ENCODE measurements at regions not wholly inside any gene's neighbourhood (a gene's known extent, or its start where the extent isn't known, plus 50 kb on each side); places are given as distances from the start of the nearest gene placed in this dataset.

- DNase-seq, result no peak
Measured at GRCh38 chr18:66826211-66826610, 222.3 kb upstream of the CDH19 start.

GRCh38 chr18:66825347-66825746 is 221.5 kb upstream of the CDH19 start:
- DNase-seq, result no peak

- no peak for DNase-seq
Measured at GRCh38 chr18:66819235-66819634, 215.3 kb upstream of the CDH19 start.

GRCh38 chr18:66813138-66813537 is 209.2 kb upstream of the CDH19 start:
- DNase-seq, result no peak

GRCh38 chr18:66795051-66795450 is 191.2 kb upstream of the CDH19 start:
- DNase-seq, result no peak

- DNase-seq, result no peak
Measured at GRCh38 chr18:66792466-66792865, 188.6 kb upstream of the CDH19 start.

GRCh38 chr18:66780609-66781008 is 176.7 kb upstream of the CDH19 start:
- no peak for DNase-seq

GRCh38 chr18:66778048-66778447 is 174.2 kb upstream of the CDH19 start:
- no peak for DNase-seq

- no peak for DNase-seq
Measured at GRCh38 chr18:66769375-66769774, 165.5 kb upstream of the CDH19 start.

GRCh38 chr18:66764230-66764629 is 160.3 kb upstream of the CDH19 start:
- DNase-seq, result no peak

- DNase-seq, result no peak
Measured at GRCh38 chr18:66761166-66761565, 157.3 kb upstream of the CDH19 start.

GRCh38 chr18:66760559-66760958 is 156.7 kb upstream of the CDH19 start:
- no peak for DNase-seq

GRCh38 chr18:66759050-66759828 is 155.3 kb upstream of the CDH19 start:
- DNase-seq, result no peak

GRCh38 chr18:66757946-66758345 is 154.1 kb upstream of the CDH19 start:
- no peak for DNase-seq

GRCh38 chr18:66754335-66754734 is 150.4 kb upstream of the CDH19 start:
- DNase-seq, result no peak

GRCh38 chr18:66752733-66753132 is 148.8 kb upstream of the CDH19 start:
- DNase-seq, result no peak

GRCh38 chr18:66749481-66750035 is 145.7 kb upstream of the CDH19 start:
- no peak for DNase-seq

GRCh38 chr18:66749030-66749429 is 145.1 kb upstream of the CDH19 start:
- DNase-seq, result no peak

- no peak for DNase-seq
Measured at GRCh38 chr18:66742832-66743231, 138.9 kb upstream of the CDH19 start.

GRCh38 chr18:66735933-66736332 is 132.0 kb upstream of the CDH19 start:
- DNase-seq, result no peak

GRCh38 chr18:66734451-66734850 is 130.6 kb upstream of the CDH19 start:
- no peak for DNase-seq

- no peak for DNase-seq
Measured at GRCh38 chr18:66731890-66732289, 128.0 kb upstream of the CDH19 start.

GRCh38 chr18:66729442-66730239 is 125.8 kb upstream of the CDH19 start:
- DNase-seq, result no peak

- DNase-seq, result no peak
Measured at GRCh38 chr18:66728951-66729350, 125.1 kb upstream of the CDH19 start.
